WTC11 (cell line): ENCODE measurements at regions not wholly inside any gene's neighbourhood (a gene's known extent, or its start where the extent isn't known, plus 50 kb on each side); places are given as distances from the start of the nearest gene placed in this dataset.

ENCODE experiments used
- ATAC-seq: fragments of 200-7000 bp; cut with Tn5 transposase; 2 replicates; pipeline ENCODE4 v1.10.0; 2021; ENCODE audit warnings: mild to moderate bottlenecking, moderate library complexity
- CTCF ChIA-PET: fragments of 300-600 bp; sonication (Branson Sonifier 250); formaldehyde crosslinking; loops from one replicate; lab custom pipeline; 2021; ENCODE audit warnings: antibody characterized with exemption; lab: Charles Lee
- POLR2A ChIA-PET: fragments of 350-600 bp; sonication (Branson Sonifier 250); formaldehyde crosslinking; loops from one replicate; lab custom pipeline; 2021; ENCODE audit warnings: antibody characterized with exemption; lab: Charles Lee
- DNase-seq: peaks from one replicate; pipeline ENCODE4 v3.0.0; 2021; ENCODE audit warnings: low spot score
- H3K27ac Mint-ChIP-seq: 2 replicates; pipeline ENCODE4 v1.8.0; 2021; ENCODE audit warnings: mixed read lengths
- H3K27me3 Mint-ChIP-seq: 2 replicates; pipeline ENCODE4 v1.8.0; 2021; ENCODE audit warnings: low read depth, mild to moderate bottlenecking, moderate library complexity, mixed read lengths
- H3K36me3 Mint-ChIP-seq: 2 replicates; pipeline ENCODE4 v1.8.0; 2021; ENCODE audit warnings: mixed read lengths
- H3K4me1 Mint-ChIP-seq: 2 replicates; pipeline ENCODE4 v1.8.0; 2022; ENCODE audit warnings: mixed read lengths
- H3K4me3 Mint-ChIP-seq: 2 replicates; pipeline ENCODE4 v1.8.0; 2021; ENCODE audit warnings: mild to moderate bottlenecking, moderate library complexity, mixed read lengths
- H3K9me3 Mint-ChIP-seq: 2 replicates; pipeline ENCODE4 v1.8.0; 2021; ENCODE audit warnings: mixed read lengths
- AFF4 ChIP-seq: sonication (generic); formaldehyde crosslinking; IDR thresholded peaks from 2 replicates; pipeline ENCODE4 v1.8.1; 2023; ENCODE audit warnings: mild to moderate bottlenecking, missing genetic modification reagents, borderline replicate concordance
- FOXK1 ChIP-seq: sonication (generic); formaldehyde crosslinking; IDR thresholded peaks from 2 replicates; pipeline ENCODE4 v1.8.0; 2022; ENCODE audit warnings: mild to moderate bottlenecking, moderate library complexity, missing genetic modification reagents
- FOXP1 ChIP-seq: sonication (generic); formaldehyde crosslinking; IDR thresholded peaks from 2 replicates; pipeline ENCODE4 v1.8.0; 2022; ENCODE audit warnings: missing genetic modification reagents, mild to moderate bottlenecking, moderate library complexity, borderline replicate concordance
- GRHL2 ChIP-seq: fragments of 250-450 bp; sonication (Bioruptor Pico); IDR thresholded peaks from 2 replicates; pipeline ENCODE4 v1.8.0; 2022; ENCODE audit warnings: mild to moderate bottlenecking, moderate library complexity; ENCODE audit not compliant: insufficient replicate concordance, severe bottlenecking
- GTF2I ChIP-seq: fragments of 250-450 bp; sonication (Bioruptor Pico); conservative IDR thresholded peaks from 2 replicates; pipeline ENCODE4 v1.4.0; 2021; ENCODE audit warnings: mild to moderate bottlenecking
- IRF1 ChIP-seq: sonication (generic); formaldehyde crosslinking; IDR thresholded peaks from 2 replicates; pipeline ENCODE4 v1.8.0; 2023; ENCODE audit warnings: missing genetic modification reagents
- MLX ChIP-seq: sonication (generic); formaldehyde crosslinking; IDR thresholded peaks from 2 replicates; pipeline ENCODE4 v1.8.1; 2023; ENCODE audit warnings: mild to moderate bottlenecking, missing genetic modification reagents, moderate library complexity
- PRDM15 ChIP-seq: sonication (generic); formaldehyde crosslinking; IDR thresholded peaks from 2 replicates; pipeline ENCODE4 v1.8.0; 2022; ENCODE audit warnings: missing genetic modification reagents
- RELA ChIP-seq: sonication (generic); formaldehyde crosslinking; IDR thresholded peaks from 2 replicates; pipeline ENCODE4 v1.8.1; 2022; ENCODE audit warnings: missing genetic modification reagents, mild to moderate bottlenecking, borderline replicate concordance
- SMAD3 ChIP-seq: sonication (generic); formaldehyde crosslinking; IDR thresholded peaks from 2 replicates; pipeline ENCODE4 v1.8.0; 2022; ENCODE audit warnings: missing genetic modification reagents, mild to moderate bottlenecking, borderline replicate concordance
- SMAD4 ChIP-seq: sonication (generic); formaldehyde crosslinking; IDR thresholded peaks from 2 replicates; pipeline ENCODE4 v1.8.0; 2022; ENCODE audit warnings: mild to moderate bottlenecking, missing genetic modification reagents
- TEAD4 ChIP-seq: sonication (generic); formaldehyde crosslinking; IDR thresholded peaks from 2 replicates; pipeline ENCODE4 v1.8.0; 2022; ENCODE audit warnings: mild to moderate bottlenecking, missing genetic modification reagents
- ZSCAN18 ChIP-seq: fragments of 250-450 bp; sonication (Bioruptor Pico); IDR thresholded peaks from 2 replicates; pipeline ENCODE4 v2.1.2; 2022; ENCODE audit warnings: mild to moderate bottlenecking, moderate library complexity

GRCh38 chr13:28558567-28558966 is 63.6 kb upstream of the FLT1 start (continued):
- no peak for TF ChIP-seq RELA
- TF ChIP-seq SMAD3 (CRISPR knock-in tag), result no peak
- no peak for TF ChIP-seq FOXP1 (CRISPR knock-in tag)
- TF ChIP-seq AFF4 (CRISPR knock-in tag), result no peak
- no peak for TF ChIP-seq GRHL2 (CRISPR knock-in tag)
- no peak for TF ChIP-seq TEAD4 (CRISPR knock-in tag)

- no peaks in the 10 kb centered on the region for H3K9me3 Mint-ChIP-seq
- H3K4me3 Mint-ChIP-seq, result no peak overlapping the region
- ATAC-seq, result no peak
- TF ChIP-seq MLX (CRISPR knock-in tag) (no peak), SMAD4 (CRISPR knock-in tag) (no peak), PRDM15 (no peak), GTF2I (CRISPR knock-in tag) (no peak), ZSCAN18 (CRISPR knock-in tag) (no peak), FOXK1 (CRISPR knock-in tag) (no peak), IRF1 (CRISPR knock-in tag) (no peak)
- H3K4me1 Mint-ChIP-seq, result peaks cover 12% of the 10 kb centered on the region
- ChIA-PET POLR2A (no interaction called here), CTCF (no interaction called here)
- no peaks in the 10 kb centered on the region for H3K27me3 Mint-ChIP-seq
- H3K27ac Mint-ChIP-seq, result no peak overlapping the region
- H3K36me3 Mint-ChIP-seq, result no peaks in the 10 kb centered on the region
- no peak for DNase-seq
Observed at GRCh38 chr13:28557725-28558520, 63.0 kb upstream of the FLT1 start.
